SK-N-SH (cell line): ENCODE measurements at regions not wholly inside any gene's neighbourhood (a gene's known extent, or its start where the extent isn't known, plus 50 kb on each side); places are given as distances from the start of the nearest gene placed in this dataset.

Experiments used
- CTCF ChIA-PET: fragments of 300-600, 350-600 bp; formaldehyde crosslinking; extraction: SDS; loops from one replicate; lab custom pipeline; 2021; lab: Yijun Ruan, JAX
- POLR2A ChIA-PET: fragments of 350-600 bp; sonication (Branson Sonifier 250); formaldehyde crosslinking; extraction: SDS; loops from one replicate; lab custom pipeline; 2020; ENCODE audit warnings: antibody characterized with exemption, inconsistent platforms; lab: Yijun Ruan, JAX
- DNase-seq: peaks from one replicate; pipeline ENCODE4 v3.0.0; 2012
- H2AFZ ChIP-seq: fragments of 200-600 bp; sonication (generic); 2 replicates; pipeline ENCODE4 v1.8.1; 2016; ENCODE audit warnings: antibody characterized with exemption, mild to moderate bottlenecking, low read depth
- H3F3A ChIP-seq: fragments of 200-600 bp; sonication (generic); replicated peaks from 2 replicates; pipeline ENCODE3; 2016; ENCODE audit warnings: antibody characterized with exemption, mild to moderate bottlenecking; ENCODE audit not compliant: insufficient read depth
- H3K27ac ChIP-seq, 2 experiments: fragments of 200-500 bp in 1 of 2; fragments of 200-600 bp in 1 of 2; sonication (Bioruptor generic) in 1 of 2; sonication (generic), shearing (Covaris generic) in 1 of 2; 2 replicates each; pipeline versions ENCODE4 v1.5.1 to v1.6.1; 2014 to 2016; ENCODE audit warnings: low read depth in 2 of 2, inconsistent platforms in 1 of 2, low read length in 1 of 2, mild to moderate bottlenecking in 1 of 2, mixed read lengths in 1 of 2
- H3K27me3 ChIP-seq: fragments of 200-600 bp; sonication (generic), shearing (Covaris generic); 2 replicates; pipeline ENCODE4 v1.6.1; 2016; ENCODE audit warnings: mixed run types; ENCODE audit not compliant: insufficient read depth
- H3K36me3 ChIP-seq, 2 experiments: fragments of 200-500 bp in 1 of 2; fragments of 200-600 bp in 1 of 2; sonication (Bioruptor generic) in 1 of 2; sonication (generic) in 1 of 2; replicated peaks in 1 of 2; 2 replicates each; pipeline versions ENCODE3 to v1.5.1; 2014 to 2016; ENCODE audit warnings: low read length in 1 of 2, mild to moderate bottlenecking in 1 of 2; ENCODE audit not compliant: insufficient read depth in 2 of 2, control insufficient read depth in 1 of 2
- H3K4me1 ChIP-seq, 2 experiments: fragments of 200-500 bp in 1 of 2; fragments of 200-600 bp in 1 of 2; sonication (Bioruptor generic) in 1 of 2; sonication (generic), shearing (Covaris generic) in 1 of 2; 2 replicates each; pipeline versions ENCODE4 v1.5.1 to v1.6.1; 2014 to 2016; ENCODE audit warnings: low read depth in 1 of 2, low read length in 1 of 2, mixed run types in 1 of 2; ENCODE audit not compliant: insufficient read depth in 2 of 2, control insufficient read depth in 1 of 2
- H3K4me2 ChIP-seq: fragments of 200-600 bp; sonication (generic), shearing (Covaris generic); 2 replicates; pipeline ENCODE4 v1.6.1; 2017; ENCODE audit warnings: mixed run types
- H3K4me3 ChIP-seq, 2 experiments: fragments of 200-500 bp in 1 of 2; fragments of 200-600 bp in 1 of 2; sonication (Bioruptor generic) in 1 of 2; sonication (generic), shearing (Covaris generic) in 1 of 2; 2 replicates each; pipeline versions ENCODE4 v1.5.1 to v1.8.1; 2014 to 2016; ENCODE audit warnings: low read depth in 2 of 2, inconsistent platforms in 1 of 2, low read length in 1 of 2, mild to moderate bottlenecking in 1 of 2, mixed read lengths in 1 of 2, moderate library complexity in 1 of 2
- H3K79me2 ChIP-seq: fragments of 200-600 bp; sonication (generic); 2 replicates; pipeline ENCODE4 v1.8.1; 2017; ENCODE audit warnings: mild to moderate bottlenecking; ENCODE audit not compliant: insufficient read depth
- H3K9ac ChIP-seq: fragments of 200-600 bp; sonication (generic); 2 replicates; pipeline ENCODE4 v1.6.1; 2017; ENCODE audit warnings: mixed run types
- H3K9me2 ChIP-seq: fragments of 200-600 bp; sonication (generic); 2 replicates; pipeline ENCODE4 v1.6.1; 2017; ENCODE audit warnings: mixed run types
- H3K9me3 ChIP-seq: fragments of 200-600 bp; sonication (generic); 2 replicates; pipeline ENCODE4 v1.6.1; 2017; ENCODE audit warnings: mixed run types, mild to moderate bottlenecking, moderate library complexity
- H4K20me1 ChIP-seq: fragments of 200-600 bp; sonication (generic); 2 replicates; pipeline ENCODE4 v1.6.1; 2017; ENCODE audit warnings: mild to moderate bottlenecking, mixed run types; ENCODE audit not compliant: insufficient read depth
- CHD2 ChIP-seq: fragments of 150-350 bp; IDR thresholded peaks from 2 replicates; pipeline ENCODE4 v1.6.1; 2018; ENCODE audit warnings: low read length; ENCODE audit not compliant: partially characterized antibody
- ELF1 ChIP-seq: IDR thresholded peaks from 2 replicates; pipeline ENCODE4 v1.4.0; 2012
- FOSL2 ChIP-seq: IDR thresholded peaks from 2 replicates; pipeline ENCODE4 v1.4.0; 2012; ENCODE audit warnings: low read depth, mild to moderate bottlenecking, moderate library complexity, borderline replicate concordance
- FOXJ3 ChIP-seq: sonication (generic); formaldehyde crosslinking; IDR thresholded peaks from 2 replicates; pipeline ENCODE4 v1.5.1; 2020; ENCODE audit warnings: mild to moderate bottlenecking, missing genetic modification reagents
- GABPA ChIP-seq: IDR thresholded peaks from 2 replicates; pipeline ENCODE4 v1.4.0; 2012; ENCODE audit warnings: low read depth, mild to moderate bottlenecking
- GATA2 ChIP-seq: sonication (generic); formaldehyde crosslinking; IDR thresholded peaks from 2 replicates; pipeline ENCODE4 v1.5.0; 2020; ENCODE audit warnings: mild to moderate bottlenecking, missing genetic modification reagents
- JUND ChIP-seq: IDR thresholded peaks from 2 replicates; pipeline ENCODE4 v1.4.0; 2012
- MEF2A ChIP-seq: IDR thresholded peaks from 2 replicates; pipeline ENCODE4 v1.4.0; 2012; ENCODE audit warnings: low read depth, borderline replicate concordance
- MXI1 ChIP-seq: IDR thresholded peaks from 2 replicates; pipeline ENCODE4 v1.6.1; 2012; ENCODE audit warnings: mild to moderate bottlenecking, low read depth, low read length, improper control_type of control experiment
- NFIC ChIP-seq: IDR thresholded peaks from 2 replicates; pipeline ENCODE4 v1.4.0; 2012; ENCODE audit warnings: borderline replicate concordance
- NRF1 ChIP-seq: IDR thresholded peaks from 2 replicates; pipeline ENCODE4 v1.6.1; 2012; ENCODE audit warnings: low read depth, mild to moderate bottlenecking, low read length
- POLR2AphosphoS5 ChIP-seq: IDR thresholded peaks from 2 replicates; pipeline ENCODE4 v1.6.1; 2012; ENCODE audit warnings: low read depth, low read length
- RAD21 ChIP-seq: IDR thresholded peaks from 2 replicates; pipeline ENCODE4 v1.6.1; 2012; ENCODE audit warnings: mild to moderate bottlenecking, low read length
- RCOR1 ChIP-seq: fragments of 150-350 bp; IDR thresholded peaks from 2 replicates; pipeline ENCODE4 v1.6.1; 2017; ENCODE audit warnings: antibody characterized with exemption, low read length
- RFX5 ChIP-seq: IDR thresholded peaks from 2 replicates; pipeline ENCODE4 v1.6.1; 2012; ENCODE audit warnings: mild to moderate bottlenecking, improper control_type of control experiment, low read length
- SMC3 ChIP-seq: IDR thresholded peaks from 2 replicates; pipeline ENCODE4 v1.6.1; 2012; ENCODE audit warnings: low read depth, low read length, improper control_type of control experiment
- TAF1 ChIP-seq: IDR thresholded peaks from 2 replicates; pipeline ENCODE4 v1.6.1; 2012; ENCODE audit warnings: low read depth, mild to moderate bottlenecking, low read length, moderate library complexity, borderline replicate concordance
- TCF12 ChIP-seq: IDR thresholded peaks from 2 replicates; pipeline ENCODE4 v1.4.0; 2012
- WGBS: methylation state at CpG from one replicate; pipeline ENCODE4 v1.1.6; 2017; ENCODE audit warnings: low lambda C conversion rate; 5-methylcytosine and 5-hydroxymethylcytosine counted together
- TF ChIP-seq, protein P1 (sequence below): fragments of 150-350 bp; IDR thresholded peaks from 2 replicates; pipeline ENCODE4 v1.6.1; 2017; ENCODE audit warnings: antibody characterized with exemption, low read length, low read depth, borderline replicate concordance
- TF ChIP-seq, protein P2 (sequence below): fragments of 200-600 bp; sonication (generic); IDR thresholded peaks from 2 replicates; pipeline ENCODE4 v1.6.1; 2017; ENCODE audit warnings: antibody characterized with exemption, mild to moderate bottlenecking, moderate library complexity
- TF ChIP-seq, protein P3 (sequence below): fragments of 150-350 bp; IDR thresholded peaks from 2 replicates; pipeline ENCODE4 v1.6.1; 2016; ENCODE audit warnings: mild to moderate bottlenecking, low read depth, low read length
- TF ChIP-seq, protein P4 (sequence below): IDR thresholded peaks from 2 replicates; pipeline ENCODE4; 2012
- TF ChIP-seq, protein P5 (sequence below): IDR thresholded peaks from 2 replicates; pipeline ENCODE4 v1.4.0; 2012; ENCODE audit warnings: low read depth, borderline replicate concordance

DNA sequence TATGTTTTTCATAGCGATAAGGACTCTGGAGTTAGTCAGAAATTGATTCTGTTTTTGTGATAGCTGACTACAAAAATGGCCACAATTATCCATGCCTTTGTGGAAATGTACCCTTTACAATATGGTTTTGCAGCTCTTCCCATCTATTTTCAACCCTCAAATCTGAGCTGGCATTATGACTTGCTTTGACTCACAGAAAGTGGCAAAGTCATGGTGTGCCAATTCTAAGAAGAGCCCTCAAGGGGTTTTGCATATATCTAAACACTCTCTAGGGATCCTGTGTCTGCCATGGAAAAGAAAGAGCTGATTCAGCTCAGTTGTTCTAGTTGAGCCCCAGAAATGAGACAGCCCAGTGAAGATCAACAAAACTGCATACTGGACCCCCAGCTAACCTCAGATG, 390.5 kb upstream of the RAG2 start:
- TF ChIP-seq FOSL2 (no peak), TCF12 (no peak), GABPA (no peak), ELF1 (no peak), TAF1 (no peak), NFIC (no peak), POLR2AphosphoS5 (no peak), SMC3 (no peak), RAD21 (no peak), JUND (no peak), GATA2 (CRISPR knock-in tag) (no peak), FOXJ3 (CRISPR knock-in tag) (no peak), NRF1 (no peak), MEF2A (no peak), RFX5 (no peak)
- TF ChIP-seq, protein P1, sequence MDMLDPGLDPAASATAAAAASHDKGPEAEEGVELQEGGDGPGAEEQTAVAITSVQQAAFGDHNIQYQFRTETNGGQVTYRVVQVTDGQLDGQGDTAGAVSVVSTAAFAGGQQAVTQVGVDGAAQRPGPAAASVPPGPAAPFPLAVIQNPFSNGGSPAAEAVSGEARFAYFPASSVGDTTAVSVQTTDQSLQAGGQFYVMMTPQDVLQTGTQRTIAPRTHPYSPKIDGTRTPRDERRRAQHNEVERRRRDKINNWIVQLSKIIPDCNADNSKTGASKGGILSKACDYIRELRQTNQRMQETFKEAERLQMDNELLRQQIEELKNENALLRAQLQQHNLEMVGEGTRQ = no peak
- TF ChIP-seq, protein P2, sequence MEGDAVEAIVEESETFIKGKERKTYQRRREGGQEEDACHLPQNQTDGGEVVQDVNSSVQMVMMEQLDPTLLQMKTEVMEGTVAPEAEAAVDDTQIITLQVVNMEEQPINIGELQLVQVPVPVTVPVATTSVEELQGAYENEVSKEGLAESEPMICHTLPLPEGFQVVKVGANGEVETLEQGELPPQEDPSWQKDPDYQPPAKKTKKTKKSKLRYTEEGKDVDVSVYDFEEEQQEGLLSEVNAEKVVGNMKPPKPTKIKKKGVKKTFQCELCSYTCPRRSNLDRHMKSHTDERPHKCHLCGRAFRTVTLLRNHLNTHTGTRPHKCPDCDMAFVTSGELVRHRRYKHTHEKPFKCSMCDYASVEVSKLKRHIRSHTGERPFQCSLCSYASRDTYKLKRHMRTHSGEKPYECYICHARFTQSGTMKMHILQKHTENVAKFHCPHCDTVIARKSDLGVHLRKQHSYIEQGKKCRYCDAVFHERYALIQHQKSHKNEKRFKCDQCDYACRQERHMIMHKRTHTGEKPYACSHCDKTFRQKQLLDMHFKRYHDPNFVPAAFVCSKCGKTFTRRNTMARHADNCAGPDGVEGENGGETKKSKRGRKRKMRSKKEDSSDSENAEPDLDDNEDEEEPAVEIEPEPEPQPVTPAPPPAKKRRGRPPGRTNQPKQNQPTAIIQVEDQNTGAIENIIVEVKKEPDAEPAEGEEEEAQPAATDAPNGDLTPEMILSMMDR = no peak
- TF ChIP-seq, protein P3, sequence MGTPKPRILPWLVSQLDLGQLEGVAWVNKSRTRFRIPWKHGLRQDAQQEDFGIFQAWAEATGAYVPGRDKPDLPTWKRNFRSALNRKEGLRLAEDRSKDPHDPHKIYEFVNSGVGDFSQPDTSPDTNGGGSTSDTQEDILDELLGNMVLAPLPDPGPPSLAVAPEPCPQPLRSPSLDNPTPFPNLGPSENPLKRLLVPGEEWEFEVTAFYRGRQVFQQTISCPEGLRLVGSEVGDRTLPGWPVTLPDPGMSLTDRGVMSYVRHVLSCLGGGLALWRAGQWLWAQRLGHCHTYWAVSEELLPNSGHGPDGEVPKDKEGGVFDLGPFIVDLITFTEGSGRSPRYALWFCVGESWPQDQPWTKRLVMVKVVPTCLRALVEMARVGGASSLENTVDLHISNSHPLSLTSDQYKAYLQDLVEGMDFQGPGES = no peak

DNA sequence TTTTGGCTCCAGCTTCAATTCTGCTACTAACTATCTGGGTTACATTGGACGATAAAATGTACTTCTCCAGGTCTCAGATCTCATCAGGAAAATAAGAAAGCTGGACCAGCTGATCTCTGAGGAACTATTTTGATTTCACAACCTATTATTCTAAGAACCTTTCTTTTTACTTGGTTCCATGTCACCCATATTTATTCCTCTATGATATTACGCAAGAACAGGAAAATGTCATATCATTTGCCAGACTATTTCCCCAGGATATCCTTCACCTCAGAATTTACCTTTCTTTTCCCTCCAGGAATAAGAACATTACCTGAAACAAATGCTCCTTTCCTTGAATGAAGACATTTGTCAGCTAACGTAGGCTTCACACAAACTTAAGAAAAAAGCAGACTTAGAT, 387.5 kb upstream of the RAG2 start:
- Histone ChIP-seq H3K9me3 (no peaks in the 10 kb centered on the region), H3F3A (no peaks in the 10 kb centered on the region), H3K4me3 (no peak overlapping the region), H3K9ac (no peak overlapping the region), H3K4me2 (no peak overlapping the region), H3K4me1 (no peaks in the 10 kb centered on the region), H4K20me1 (no peaks in the 10 kb centered on the region), H3K27me3 (no peaks in the 10 kb centered on the region), H3K27ac (no peak overlapping the region), H3K36me3 (no peaks in the 10 kb centered on the region), H2AFZ (no peak overlapping the region), H3K79me2 (no peaks in the 10 kb centered on the region), H3K9me2 (no peaks in the 10 kb centered on the region)
- POLR2A ChIA-PET = no interaction called here
- 31% methylated on average over 3 of the region's 3 CpGs for WGBS
- DNase-seq = no peak
- CTCF ChIA-PET = no interaction called here
- TF ChIP-seq, protein P4, sequence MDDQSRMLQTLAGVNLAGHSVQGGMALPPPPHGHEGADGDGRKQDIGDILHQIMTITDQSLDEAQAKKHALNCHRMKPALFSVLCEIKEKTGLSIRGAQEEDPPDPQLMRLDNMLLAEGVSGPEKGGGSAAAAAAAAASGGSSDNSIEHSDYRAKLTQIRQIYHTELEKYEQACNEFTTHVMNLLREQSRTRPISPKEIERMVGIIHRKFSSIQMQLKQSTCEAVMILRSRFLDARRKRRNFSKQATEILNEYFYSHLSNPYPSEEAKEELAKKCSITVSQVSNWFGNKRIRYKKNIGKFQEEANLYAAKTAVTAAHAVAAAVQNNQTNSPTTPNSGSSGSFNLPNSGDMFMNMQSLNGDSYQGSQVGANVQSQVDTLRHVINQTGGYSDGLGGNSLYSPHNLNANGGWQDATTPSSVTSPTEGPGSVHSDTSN = no peak
- TF ChIP-seq, protein P3 = no peak
- TF ChIP-seq, protein P5, sequence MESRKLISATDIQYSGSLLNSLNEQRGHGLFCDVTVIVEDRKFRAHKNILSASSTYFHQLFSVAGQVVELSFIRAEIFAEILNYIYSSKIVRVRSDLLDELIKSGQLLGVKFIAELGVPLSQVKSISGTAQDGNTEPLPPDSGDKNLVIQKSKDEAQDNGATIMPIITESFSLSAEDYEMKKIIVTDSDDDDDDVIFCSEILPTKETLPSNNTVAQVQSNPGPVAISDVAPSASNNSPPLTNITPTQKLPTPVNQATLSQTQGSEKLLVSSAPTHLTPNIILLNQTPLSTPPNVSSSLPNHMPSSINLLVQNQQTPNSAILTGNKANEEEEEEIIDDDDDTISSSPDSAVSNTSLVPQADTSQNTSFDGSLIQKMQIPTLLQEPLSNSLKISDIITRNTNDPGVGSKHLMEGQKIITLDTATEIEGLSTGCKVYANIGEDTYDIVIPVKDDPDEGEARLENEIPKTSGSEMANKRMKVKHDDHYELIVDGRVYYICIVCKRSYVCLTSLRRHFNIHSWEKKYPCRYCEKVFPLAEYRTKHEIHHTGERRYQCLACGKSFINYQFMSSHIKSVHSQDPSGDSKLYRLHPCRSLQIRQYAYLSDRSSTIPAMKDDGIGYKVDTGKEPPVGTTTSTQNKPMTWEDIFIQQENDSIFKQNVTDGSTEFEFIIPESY = no peak
- TF ChIP-seq FOSL2 = no peak
- TF ChIP-seq CHD2 = no peak
- TF ChIP-seq TAF1 = no peak
- TF ChIP-seq POLR2AphosphoS5 = no peak
- TF ChIP-seq GATA2 (CRISPR knock-in tag) = no peak
- TF ChIP-seq MXI1 = no peak
- TF ChIP-seq RCOR1 = no peak

More for the DNA sequence above, 390.5 kb upstream of the RAG2 start:
- Histone ChIP-seq H3K4me3 (no peak overlapping the region), H3K9me3 (no peaks in the 10 kb centered on the region), H3K4me1 (no peaks in the 10 kb centered on the region), H3K27me3 (no peaks in the 10 kb centered on the region), H3K9ac (no peak overlapping the region), H4K20me1 (no peaks in the 10 kb centered on the region), H3K9me2 (no peaks in the 10 kb centered on the region), H3K79me2 (no peaks in the 10 kb centered on the region), H3K36me3 (no peaks in the 10 kb centered on the region), H3F3A (no peaks in the 10 kb centered on the region), H3K27ac (no peak overlapping the region), H3K4me2 (no peak overlapping the region), H2AFZ (no peak overlapping the region)
- 38% methylated on average over 1 of the region's 1 CpG for WGBS
- DNase-seq = no peak
- POLR2A ChIA-PET = no interaction called here
- CTCF ChIA-PET = no interaction called here
